Middle frontal gyrus (tissue), 1 donor: ENCODE measurements at regions not wholly inside any gene's neighbourhood (a gene's known extent, or its start where the extent isn't known, plus 50 kb on each side); places are given as distances from the start of the nearest gene placed in this dataset.
A peak's percentile ranks its signal among the peaks of the same experiment; 100 is the strongest.

Experiments used
- DNase-seq: peaks from one replicate; pipeline ENCODE4 v3.0.0-alpha.2; 2015; ENCODE audit warnings: low spot score; ENCODE audit errors: extremely low spot score

GRCh38 chr6:145043926-145044500 is 691.3 kb downstream of the EPM2A start:
- no peak for DNase-seq

GRCh38 chr6:145044641-145045246 is 690.6 kb downstream of the EPM2A start:
- no peak for DNase-seq

- no peak for DNase-seq
These were observed 689.7 kb downstream of the EPM2A start for GRCh38 chr6:145045582-145045981.

- DNase-seq: no peak
These were observed 687.4 kb downstream of the EPM2A start for GRCh38 chr6:145047891-145048290.

GRCh38 chr6:145051661-145052060 is 683.7 kb downstream of the EPM2A start:
- peak; percentile 8 for DNase-seq

GRCh38 chr6:145055567-145055966 is 679.8 kb downstream of the EPM2A start:
- DNase-seq: no peak

GRCh38 chr6:145060714-145061113 is 674.6 kb downstream of the EPM2A start:
- no peak for DNase-seq

GRCh38 chr6:145063091-145063490 is 672.2 kb downstream of the EPM2A start:
- no peak for DNase-seq

- DNase-seq: no peak
These were observed 667.9 kb downstream of the EPM2A start for GRCh38 chr6:145067430-145067829.

- DNase-seq: no peak
These were observed 666.7 kb downstream of the EPM2A start for GRCh38 chr6:145068577-145068976.

GRCh38 chr6:145069966-145070365 is 665.4 kb downstream of the EPM2A start:
- no peak for DNase-seq

GRCh38 chr6:145070791-145071190 is 664.5 kb downstream of the EPM2A start:
- no peak for DNase-seq

- DNase-seq: no peak
These were observed 663.5 kb downstream of the EPM2A start for GRCh38 chr6:145071836-145072235.

GRCh38 chr6:145073811-145074210 is 661.5 kb downstream of the EPM2A start:
- DNase-seq: no peak

- DNase-seq: no peak
These were observed 660.5 kb downstream of the EPM2A start for GRCh38 chr6:145074805-145075204.

GRCh38 chr6:145075425-145075824 is 659.9 kb downstream of the EPM2A start:
- no peak for DNase-seq

- no peak for DNase-seq
These were observed 659.0 kb downstream of the EPM2A start for GRCh38 chr6:145076115-145076841.

- no peak for DNase-seq
These were observed 657.9 kb downstream of the EPM2A start for GRCh38 chr6:145077382-145077781.

GRCh38 chr6:145080651-145081050 is 654.7 kb downstream of the EPM2A start:
- DNase-seq: no peak

GRCh38 chr6:145081677-145082076 is 653.6 kb downstream of the EPM2A start:
- no peak for DNase-seq

GRCh38 chr6:145082359-145082758 is 653.0 kb downstream of the EPM2A start:
- DNase-seq: no peak

GRCh38 chr6:145086197-145086596 is 649.1 kb downstream of the EPM2A start:
- DNase-seq: no peak

GRCh38 chr6:145087034-145087433 is 648.3 kb downstream of the EPM2A start:
- no peak for DNase-seq
